Brain pericyte (primary cell): ENCODE measurements at regions not wholly inside any gene's neighbourhood (a gene's known extent, or its start where the extent isn't known, plus 50 kb on each side); places are given as distances from the start of the nearest gene placed in this dataset.
"Not testable (repeated sequence)": the region's sequence is repeated elsewhere in the genome, so short reads cannot be mapped to it uniquely, and the experiment has no call there.

Experiments used
- DNase-seq: peaks from one replicate; pipeline ENCODE4 v3.0.0-alpha.2; 2012; ENCODE audit warnings: low read depth, low spot score

GRCh38 chr10:85137253-85137652 lies 808.9 kb downstream of the CCSER2 start:
- DNase-seq: no peak

GRCh38 chr10:85138046-85138445 lies 809.7 kb downstream of the CCSER2 start:
- no peak for DNase-seq

- no peak for DNase-seq
These were observed 810.7 kb downstream of the CCSER2 start for GRCh38 chr10:85139124-85139523.

- DNase-seq: not testable (repeated sequence)
These were observed 813.1 kb downstream of the CCSER2 start for GRCh38 chr10:85141520-85141919.

GRCh38 chr10:85145966-85146365 lies 817.6 kb downstream of the CCSER2 start:
- no peak for DNase-seq

GRCh38 chr10:85147346-85148250 lies 819.2 kb downstream of the CCSER2 start:
- DNase-seq: no peak

- no peak for DNase-seq
These were observed 820.6 kb downstream of the CCSER2 start for GRCh38 chr10:85148693-85149640.

GRCh38 chr10:85149766-85150165 lies 821.4 kb downstream of the CCSER2 start:
- DNase-seq: no peak

GRCh38 chr10:85151506-85151905 lies 823.1 kb downstream of the CCSER2 start:
- no peak for DNase-seq

GRCh38 chr10:85152496-85152895 lies 824.1 kb downstream of the CCSER2 start:
- no peak for DNase-seq

- DNase-seq: no peak
These were observed 824.5 kb downstream of the CCSER2 start for GRCh38 chr10:85152911-85153310.

GRCh38 chr10:85157206-85157605 lies 828.8 kb downstream of the CCSER2 start:
- no peak for DNase-seq

- no peak for DNase-seq
These were observed 839.9 kb downstream of the CCSER2 start for GRCh38 chr10:85168243-85168642.

- DNase-seq: no peak
These were observed 841.6 kb downstream of the CCSER2 start for GRCh38 chr10:85170026-85170425.

GRCh38 chr10:85175635-85176034 lies 847.2 kb downstream of the CCSER2 start:
- no peak for DNase-seq

GRCh38 chr10:85177767-85178166 lies 849.4 kb downstream of the CCSER2 start:
- DNase-seq: no peak

GRCh38 chr10:85187047-85187446 lies 858.7 kb downstream of the CCSER2 start:
- DNase-seq: no peak

GRCh38 chr10:85188770-85189484 lies 860.5 kb downstream of the CCSER2 start:
- no peak for DNase-seq

GRCh38 chr10:85193796-85194195 lies 865.4 kb downstream of the CCSER2 start:
- DNase-seq: no peak

GRCh38 chr10:85194706-85195105 lies 866.3 kb downstream of the CCSER2 start:
- no peak for DNase-seq

- no peak for DNase-seq
These were observed 867.2 kb downstream of the CCSER2 start for GRCh38 chr10:85195596-85195995.

GRCh38 chr10:85204814-85205213 lies 876.4 kb downstream of the CCSER2 start:
- DNase-seq: no peak
